Lower leg skin (tissue), 3 donors: ENCODE measurements at regions not wholly inside any gene's neighbourhood (a gene's known extent, or its start where the extent isn't known, plus 50 kb on each side); places are given as distances from the start of the nearest gene placed in this dataset.
"Not testable (repeated sequence)": the region's sequence is repeated elsewhere in the genome, so short reads cannot be mapped to it uniquely, and the experiment has no call there.

Source experiments
- POLR2A ChIP-seq, 2 donors: fragments of 450-650 bp; IDR thresholded peaks; one replicate each; pipeline ENCODE4 v1.6.1; 2016 to 2017; ENCODE audit warnings: antibody characterized with exemption in 2 of 2, mild to moderate bottlenecking in 1 of 2, moderate library complexity in 1 of 2
- TF ChIP-seq, protein P1 (sequence below), 3 donors: fragments of 450-650 bp; IDR thresholded peaks; one replicate each; pipeline ENCODE4 v1.5.1; 2016; ENCODE audit warnings: antibody characterized with exemption in 3 of 3, mild to moderate bottlenecking in 3 of 3, moderate library complexity in 2 of 3

- not testable (repeated sequence) for TF ChIP-seq POLR2A (IDR thresholded peaks at IDR 0.05)
- TF ChIP-seq, protein P1, sequence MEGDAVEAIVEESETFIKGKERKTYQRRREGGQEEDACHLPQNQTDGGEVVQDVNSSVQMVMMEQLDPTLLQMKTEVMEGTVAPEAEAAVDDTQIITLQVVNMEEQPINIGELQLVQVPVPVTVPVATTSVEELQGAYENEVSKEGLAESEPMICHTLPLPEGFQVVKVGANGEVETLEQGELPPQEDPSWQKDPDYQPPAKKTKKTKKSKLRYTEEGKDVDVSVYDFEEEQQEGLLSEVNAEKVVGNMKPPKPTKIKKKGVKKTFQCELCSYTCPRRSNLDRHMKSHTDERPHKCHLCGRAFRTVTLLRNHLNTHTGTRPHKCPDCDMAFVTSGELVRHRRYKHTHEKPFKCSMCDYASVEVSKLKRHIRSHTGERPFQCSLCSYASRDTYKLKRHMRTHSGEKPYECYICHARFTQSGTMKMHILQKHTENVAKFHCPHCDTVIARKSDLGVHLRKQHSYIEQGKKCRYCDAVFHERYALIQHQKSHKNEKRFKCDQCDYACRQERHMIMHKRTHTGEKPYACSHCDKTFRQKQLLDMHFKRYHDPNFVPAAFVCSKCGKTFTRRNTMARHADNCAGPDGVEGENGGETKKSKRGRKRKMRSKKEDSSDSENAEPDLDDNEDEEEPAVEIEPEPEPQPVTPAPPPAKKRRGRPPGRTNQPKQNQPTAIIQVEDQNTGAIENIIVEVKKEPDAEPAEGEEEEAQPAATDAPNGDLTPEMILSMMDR (IDR thresholded peaks at IDR 0.05): not testable (repeated sequence)
These were observed 172.5 kb downstream of the LIG4 start for GRCh38 chr13:108042866-108043265.
